Loucy (cell line): ENCODE measurements at regions not wholly inside any gene's neighbourhood (a gene's known extent, or its start where the extent isn't known, plus 50 kb on each side); places are given as distances from the start of the nearest gene placed in this dataset.
"Not testable (repeated sequence)": the region's sequence is repeated elsewhere in the genome, so short reads cannot be mapped to it uniquely, and the experiment has no call there.

Experiments used
- H2AFZ ChIP-seq: fragments of 200-600 bp; sonication (generic); 2 replicates; pipeline ENCODE4 v1.6.0; 2016; ENCODE audit warnings: antibody characterized with exemption, mild to moderate bottlenecking, low read length, moderate library complexity
- H3F3A ChIP-seq: fragments of 200-600 bp; 2 replicates; pipeline ENCODE4 v1.6.0; 2016; ENCODE audit warnings: antibody characterized with exemption, low read depth, mild to moderate bottlenecking
- H3K27me3 ChIP-seq: fragments of 200-600 bp; sonication (generic); 2 replicates; pipeline ENCODE4 v1.6.1; 2014; ENCODE audit warnings: low read length, mild to moderate bottlenecking; ENCODE audit not compliant: insufficient read depth, poor library complexity, severe bottlenecking
- H3K36me3 ChIP-seq: fragments of 200-600 bp; sonication (generic); 2 replicates; pipeline ENCODE4 v1.6.1; 2016; ENCODE audit warnings: low read length; ENCODE audit not compliant: insufficient read depth
- H3K4me1 ChIP-seq: fragments of 200-600 bp; sonication (generic); 2 replicates; pipeline ENCODE4 v1.5.1; 2014; ENCODE audit warnings: low read length, mild to moderate bottlenecking; ENCODE audit not compliant: insufficient read depth, poor library complexity, severe bottlenecking
- H3K4me2 ChIP-seq: fragments of 200-600 bp; sonication (generic); 2 replicates; pipeline ENCODE4 v1.6.0; 2014; ENCODE audit warnings: antibody characterized with exemption, low read length, low read depth, mild to moderate bottlenecking; ENCODE audit not compliant: poor library complexity, severe bottlenecking
- H3K4me3 ChIP-seq: fragments of 200-600 bp; sonication (generic); 2 replicates; pipeline ENCODE4 v1.5.1; 2014; ENCODE audit warnings: low read length, mild to moderate bottlenecking, mixed read lengths; ENCODE audit not compliant: poor library complexity, severe bottlenecking
- H3K79me2 ChIP-seq: fragments of 200-600 bp; sonication (generic); 2 replicates; pipeline ENCODE4 v1.6.1; 2014; ENCODE audit warnings: low read length; ENCODE audit not compliant: insufficient read depth
- H3K9ac ChIP-seq: fragments of 200-600 bp; sonication (generic); 2 replicates; pipeline ENCODE4 v1.6.0; 2014; ENCODE audit warnings: mild to moderate bottlenecking, low read depth, low read length, moderate library complexity; ENCODE audit not compliant: poor library complexity, severe bottlenecking
- H3K9me2 ChIP-seq: fragments of 200-600 bp; sonication (generic); replicated peaks from 2 replicates; pipeline ENCODE4 v1.6.1; 2016; ENCODE audit warnings: low read depth, low read length, mixed read lengths
- H3K9me3 ChIP-seq: fragments of 200-600 bp; sonication (generic); 2 replicates; pipeline ENCODE4 v1.6.1; 2014; ENCODE audit warnings: mild to moderate bottlenecking, antibody characterized with exemption, low read length, low read depth; ENCODE audit not compliant: insufficient read depth
- H4K20me1 ChIP-seq: fragments of 200-600 bp; sonication (generic); 2 replicates; pipeline ENCODE4 v1.6.0; 2014; ENCODE audit warnings: antibody characterized with exemption, low read length, mild to moderate bottlenecking; ENCODE audit not compliant: insufficient read depth, poor library complexity, severe bottlenecking

GRCh38 chr15:20253047-20253615 lies 288.5 kb downstream of the GOLGA6L6 start:
- H3K4me3 ChIP-seq, H4K20me1 ChIP-seq, H3F3A ChIP-seq, H3K36me3 ChIP-seq, H3K4me2 ChIP-seq, H2AFZ ChIP-seq, H3K9me2 ChIP-seq, H3K79me2 ChIP-seq, H3K27me3 ChIP-seq, H3K4me1 ChIP-seq, H3K9ac ChIP-seq, H3K9me3 ChIP-seq: not testable (repeated sequence)

GRCh38 chr15:20252040-20252439 lies 289.6 kb downstream of the GOLGA6L6 start:
- not testable (repeated sequence) for H3K36me3 ChIP-seq, H3K4me3 ChIP-seq, H3K79me2 ChIP-seq, H3K4me1 ChIP-seq, H4K20me1 ChIP-seq, H3K9ac ChIP-seq, H3K9me2 ChIP-seq, H3K27me3 ChIP-seq, H3K4me2 ChIP-seq, H2AFZ ChIP-seq, H3F3A ChIP-seq, H3K9me3 ChIP-seq

- not testable (repeated sequence) for H3K9me2 ChIP-seq, H3K36me3 ChIP-seq, H4K20me1 ChIP-seq, H3F3A ChIP-seq, H3K9me3 ChIP-seq, H3K4me2 ChIP-seq, H3K9ac ChIP-seq, H3K4me1 ChIP-seq, H3K27me3 ChIP-seq, H3K4me3 ChIP-seq, H2AFZ ChIP-seq, H3K79me2 ChIP-seq
These were observed 290.2 kb downstream of the GOLGA6L6 start for GRCh38 chr15:20251214-20252005.

- H3K4me3 ChIP-seq, H3K9me3 ChIP-seq, H3K4me2 ChIP-seq, H3K9me2 ChIP-seq, H3K9ac ChIP-seq, H3K27me3 ChIP-seq, H3F3A ChIP-seq, H3K36me3 ChIP-seq, H3K4me1 ChIP-seq, H3K79me2 ChIP-seq, H4K20me1 ChIP-seq, H2AFZ ChIP-seq: not testable (repeated sequence)
These were observed 291.4 kb downstream of the GOLGA6L6 start for GRCh38 chr15:20250206-20250605.

GRCh38 chr15:20249677-20249970 lies 292.0 kb downstream of the GOLGA6L6 start:
- H3K27me3 ChIP-seq, H4K20me1 ChIP-seq, H3K9me3 ChIP-seq, H3K9me2 ChIP-seq, H3F3A ChIP-seq, H3K4me1 ChIP-seq, H3K4me2 ChIP-seq, H3K36me3 ChIP-seq, H3K4me3 ChIP-seq, H3K9ac ChIP-seq, H2AFZ ChIP-seq, H3K79me2 ChIP-seq: not testable (repeated sequence)

GRCh38 chr15:20248434-20248833 lies 293.2 kb downstream of the GOLGA6L6 start:
- not testable (repeated sequence) for H4K20me1 ChIP-seq, H3K4me2 ChIP-seq, H3K4me3 ChIP-seq, H3K9me3 ChIP-seq, H3K9me2 ChIP-seq, H3K4me1 ChIP-seq, H3K27me3 ChIP-seq, H3K9ac ChIP-seq, H2AFZ ChIP-seq, H3K79me2 ChIP-seq, H3K36me3 ChIP-seq, H3F3A ChIP-seq

- H3K4me2 ChIP-seq, H3K79me2 ChIP-seq, H3K27me3 ChIP-seq, H3K4me3 ChIP-seq, H3K36me3 ChIP-seq, H3K9me2 ChIP-seq, H2AFZ ChIP-seq, H3K4me1 ChIP-seq, H3F3A ChIP-seq, H3K9me3 ChIP-seq, H4K20me1 ChIP-seq, H3K9ac ChIP-seq: not testable (repeated sequence)
These were observed 294.5 kb downstream of the GOLGA6L6 start for GRCh38 chr15:20247137-20247536.
